ENCODE measurements at regions not wholly inside any gene's neighbourhood (a gene's known extent, or its start where the extent isn't known, plus 50 kb on each side); places are given as distances from the start of the nearest gene placed in this dataset.

DNA sequence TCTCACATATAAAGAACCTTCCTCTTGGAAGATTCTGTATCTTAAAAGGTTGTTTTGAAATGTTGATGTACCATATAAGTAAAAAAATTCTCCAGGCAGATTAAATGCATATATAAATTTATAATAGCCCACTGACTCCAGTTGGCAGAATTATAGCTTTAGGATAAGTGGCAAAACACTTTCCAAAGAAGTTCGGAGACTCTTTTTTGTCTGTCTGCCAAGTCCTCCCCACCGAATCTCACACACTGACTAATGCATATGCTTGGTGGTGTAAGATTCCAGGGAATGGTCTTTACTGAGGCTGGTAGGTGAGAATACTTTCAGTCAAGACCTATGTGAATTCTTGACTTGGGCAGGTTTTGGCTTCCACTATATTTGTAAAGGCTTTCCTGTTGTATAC, 724.3 kb upstream of the CXADR start:
- no peaks in the 10 kb centered on the region for H3K4me1 ChIP-seq
- no peak for DNase-seq
- intact Hi-C loops (cut with DNase I; ENCODE audit: low total_unique reads): no loop called here
- H3K27ac ChIP-seq: no peak overlapping the region
- H3K9me3 ChIP-seq: no peaks in the 10 kb centered on the region
- no peak for ATAC-seq
- no peak overlapping the region for H3K4me3 ChIP-seq
- in situ Hi-C loops (cut with MboI; ENCODE audit: low sequenced_read_pairs in 4 of 4): no loop called here
- no peaks in the 10 kb centered on the region for H3K36me3 ChIP-seq
- TF ChIP-seq POLR2A (IDR thresholded peaks at IDR 0.05): no peak
- TF ChIP-seq, protein P1, sequence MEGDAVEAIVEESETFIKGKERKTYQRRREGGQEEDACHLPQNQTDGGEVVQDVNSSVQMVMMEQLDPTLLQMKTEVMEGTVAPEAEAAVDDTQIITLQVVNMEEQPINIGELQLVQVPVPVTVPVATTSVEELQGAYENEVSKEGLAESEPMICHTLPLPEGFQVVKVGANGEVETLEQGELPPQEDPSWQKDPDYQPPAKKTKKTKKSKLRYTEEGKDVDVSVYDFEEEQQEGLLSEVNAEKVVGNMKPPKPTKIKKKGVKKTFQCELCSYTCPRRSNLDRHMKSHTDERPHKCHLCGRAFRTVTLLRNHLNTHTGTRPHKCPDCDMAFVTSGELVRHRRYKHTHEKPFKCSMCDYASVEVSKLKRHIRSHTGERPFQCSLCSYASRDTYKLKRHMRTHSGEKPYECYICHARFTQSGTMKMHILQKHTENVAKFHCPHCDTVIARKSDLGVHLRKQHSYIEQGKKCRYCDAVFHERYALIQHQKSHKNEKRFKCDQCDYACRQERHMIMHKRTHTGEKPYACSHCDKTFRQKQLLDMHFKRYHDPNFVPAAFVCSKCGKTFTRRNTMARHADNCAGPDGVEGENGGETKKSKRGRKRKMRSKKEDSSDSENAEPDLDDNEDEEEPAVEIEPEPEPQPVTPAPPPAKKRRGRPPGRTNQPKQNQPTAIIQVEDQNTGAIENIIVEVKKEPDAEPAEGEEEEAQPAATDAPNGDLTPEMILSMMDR (IDR thresholded peaks at IDR 0.05 in 4 of 5, conservative IDR thresholded peaks at IDR 0.05 in 1 of 5): no peak
- no peaks in the 10 kb centered on the region for H3K27me3 ChIP-seq

DNA sequence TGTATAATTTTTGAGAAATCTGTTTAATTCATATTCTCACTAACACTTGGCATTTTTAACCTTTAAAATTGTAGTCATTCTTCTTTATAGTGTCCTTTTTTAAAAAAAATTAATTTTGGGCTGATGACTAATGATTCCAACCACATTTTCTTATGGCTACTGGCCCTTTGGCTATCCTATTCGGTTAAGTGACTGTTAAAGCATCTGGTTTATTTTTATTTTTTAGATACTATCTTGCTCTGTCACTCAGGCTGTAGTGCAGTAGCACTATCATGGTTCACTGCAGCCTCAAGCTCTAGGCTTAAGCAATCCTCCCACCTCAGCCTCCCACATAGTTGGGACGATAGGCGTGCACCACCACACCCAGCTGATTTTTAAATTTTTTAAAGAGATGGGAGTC, 723.2 kb upstream of the CXADR start:
- ATAC-seq (no peak), DNase-seq (no peak)
- Histone ChIP-seq H3K9me3 (no peaks in the 10 kb centered on the region), H3K36me3 (no peaks in the 10 kb centered on the region), H3K27ac (no peak overlapping the region), H3K4me3 (no peak overlapping the region), H3K27me3 (no peaks in the 10 kb centered on the region), H3K4me1 (no peaks in the 10 kb centered on the region)
- intact Hi-C loops (cut with DNase I; ENCODE audit: low total_unique reads) (no loop called here), in situ Hi-C loops (cut with MboI; ENCODE audit: low sequenced_read_pairs in 4 of 4) (no loop called here)
- no peak for TF ChIP-seq POLR2A (IDR thresholded peaks at IDR 0.05)
- TF ChIP-seq, protein P1 (IDR thresholded peaks at IDR 0.05 in 4 of 5, conservative IDR thresholded peaks at IDR 0.05 in 1 of 5): no peak

DNA sequence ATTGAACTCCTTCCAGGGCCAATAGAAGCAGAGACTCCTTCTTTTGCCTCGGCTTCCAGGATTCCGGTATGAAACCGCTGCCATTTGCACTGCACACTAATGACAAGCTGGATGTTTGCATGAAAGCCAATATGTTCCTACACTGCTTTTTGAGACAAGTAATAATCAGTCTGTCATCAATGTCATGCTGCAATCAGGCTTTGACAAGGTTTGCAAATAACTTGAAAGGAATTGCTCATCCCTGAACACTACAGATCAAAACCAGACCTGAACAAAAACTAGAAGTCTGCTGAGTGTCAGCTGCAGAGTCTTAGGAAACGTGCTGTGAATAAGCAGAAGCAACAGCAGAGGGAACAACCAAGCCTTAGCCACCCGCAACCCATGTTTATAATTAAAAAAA, 720.7 kb upstream of the CXADR start:
- Histone ChIP-seq H3K36me3 (no peaks in the 10 kb centered on the region), H3K4me3 (no peak overlapping the region), H3K27me3 (no peaks in the 10 kb centered on the region), H3K9me3 (no peaks in the 10 kb centered on the region), H3K27ac (no peak overlapping the region), H3K4me1 (no peaks in the 10 kb centered on the region)
- ATAC-seq: no peak
- in situ Hi-C loops (cut with MboI; ENCODE audit: low sequenced_read_pairs in 4 of 4): no loop called here
- TF ChIP-seq, protein P1 (IDR thresholded peaks at IDR 0.05 in 4 of 5, conservative IDR thresholded peaks at IDR 0.05 in 1 of 5): no peak
- no peak for TF ChIP-seq POLR2A (IDR thresholded peaks at IDR 0.05)
- intact Hi-C loops (cut with DNase I; ENCODE audit: low total_unique reads): no loop called here
- DNase-seq: no peak

DNA sequence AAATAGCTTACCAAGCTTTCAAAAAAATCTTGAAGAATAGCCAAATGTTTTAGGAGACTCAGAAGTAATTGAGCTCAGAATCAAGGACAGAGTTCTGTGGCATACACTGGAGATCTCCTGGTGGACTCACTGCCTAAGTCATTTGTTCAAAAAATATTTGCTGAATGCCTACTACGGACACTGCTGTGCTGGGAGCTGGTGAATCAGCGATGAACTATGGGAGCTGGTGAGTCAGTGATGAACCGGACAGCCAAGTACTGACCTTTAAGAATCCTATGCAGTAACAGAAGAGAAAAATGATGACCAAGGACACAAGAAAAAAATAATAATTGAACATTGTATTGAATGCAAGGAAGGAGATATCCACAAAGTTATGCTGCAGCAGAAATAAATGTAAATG, 717.9 kb upstream of the CXADR start:
- H3K4me3 ChIP-seq: no peak overlapping the region
- no peaks in the 10 kb centered on the region for H3K9me3 ChIP-seq
- TF ChIP-seq, protein P1 (IDR thresholded peaks at IDR 0.05 in 4 of 5, conservative IDR thresholded peaks at IDR 0.05 in 1 of 5): no peak
- no peak for TF ChIP-seq POLR2A (IDR thresholded peaks at IDR 0.05)
- in situ Hi-C loops (cut with MboI; ENCODE audit: low sequenced_read_pairs in 4 of 4): no loop called here
- H3K27me3 ChIP-seq: no peaks in the 10 kb centered on the region
- H3K4me1 ChIP-seq: no peaks in the 10 kb centered on the region
- no peaks in the 10 kb centered on the region for H3K36me3 ChIP-seq
- no peak overlapping the region for H3K27ac ChIP-seq
- peak in 1 of 2 donors; percentile 51 for ATAC-seq
- DNase-seq: peak in 1 of 2 donors; percentile 14
- intact Hi-C loops (cut with DNase I; ENCODE audit: low total_unique reads): no loop called here

DNA sequence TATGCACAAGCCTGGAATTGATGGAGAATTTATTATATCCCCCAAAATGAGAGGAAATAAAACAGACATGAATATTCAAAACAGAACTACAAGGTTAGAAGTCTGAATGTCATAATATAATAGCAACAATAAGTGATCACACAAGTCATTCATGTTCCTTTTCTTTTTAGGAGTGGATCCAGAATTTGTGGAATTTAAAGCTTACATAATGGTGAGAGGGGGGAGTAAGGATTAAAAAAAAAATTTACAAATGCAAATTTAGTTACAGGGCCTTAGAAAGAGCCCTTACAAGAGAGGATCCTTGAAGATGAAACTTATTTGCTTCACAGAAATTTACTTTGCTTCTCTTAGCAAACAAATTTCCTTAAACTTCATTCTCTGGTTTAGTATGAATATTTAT, 716.1 kb upstream of the CXADR start:
- intact Hi-C loops (cut with DNase I; ENCODE audit: low total_unique reads): no loop called here
- TF ChIP-seq, protein P1 (IDR thresholded peaks at IDR 0.05 in 4 of 5, conservative IDR thresholded peaks at IDR 0.05 in 1 of 5): no peak
- TF ChIP-seq POLR2A (IDR thresholded peaks at IDR 0.05): no peak
- Histone ChIP-seq H3K36me3 (no peaks in the 10 kb centered on the region), H3K9me3 (no peaks in the 10 kb centered on the region), H3K27ac (no peak overlapping the region), H3K27me3 (no peaks in the 10 kb centered on the region), H3K4me3 (no peak overlapping the region), H3K4me1 (no peaks in the 10 kb centered on the region)
- in situ Hi-C loops (cut with MboI; ENCODE audit: low sequenced_read_pairs in 4 of 4): no loop called here
- no peak for DNase-seq
- no peak for ATAC-seq

All from gastrocnemius medialis (tissue), 4 donors.